Right lobe of liver (tissue), 6 donors: ENCODE measurements at regions not wholly inside any gene's neighbourhood (a gene's known extent, or its start where the extent isn't known, plus 50 kb on each side); places are given as distances from the start of the nearest gene placed in this dataset.

Source experiments
- ATAC-seq, 4 donors: fragments of 200-7000 bp; cut with Tn5 transposase; one replicate each; pipeline ENCODE4 v1.9.1; 2020; ENCODE audit warnings: mild to moderate bottlenecking in 4 of 4, moderate library complexity in 4 of 4
- DNase-seq, 3 donors: peaks; one replicate each; pipeline ENCODE4 v3.0.0-alpha.2; 2020
- H3K27ac ChIP-seq, 3 donors: fragments of 200-600 bp; one replicate each; pipeline ENCODE4 v1.8.0; 2022
- H3K27me3 ChIP-seq, 2 donors: fragments of 200-600 bp; one replicate each; pipeline ENCODE4 v1.8.0; 2022
- H3K36me3 ChIP-seq, 4 donors: fragments of 200-600 bp; sonication (generic) in 1 of 4; one replicate each; pipeline versions ENCODE4 v1.5.1 to v1.8.0; 2017 to 2022; ENCODE audit warnings: control low read depth in 1 of 4
- H3K4me1 ChIP-seq, 4 donors: fragments of 200-600 bp; sonication (generic) in 1 of 4; one replicate each; pipeline versions ENCODE4 v1.5.1 to v1.8.0; 2017 to 2022; ENCODE audit warnings: control low read depth in 1 of 4
- H3K4me3 ChIP-seq, 3 donors: fragments of 200-600 bp; one replicate each; pipeline ENCODE4 v1.8.0; 2022
- H3K9me3 ChIP-seq, 4 donors: fragments of 200-600 bp; sonication (generic) in 1 of 4; one replicate each; pipeline versions ENCODE4 v1.5.1 to v1.8.0; 2017 to 2022; ENCODE audit warnings: control low read depth in 1 of 4
- POLR2A ChIP-seq: fragments of 450-650 bp; IDR thresholded peaks from one replicate; pipeline ENCODE4 v1.6.1; 2017; ENCODE audit warnings: antibody characterized with exemption, mild to moderate bottlenecking
- WGBS: methylation state at CpG from one replicate; pipeline ENCODE4 v1.1.6; 2018; ENCODE audit warnings: low coverage, low lambda C conversion rate; ENCODE audit not compliant: insufficient coverage; ENCODE audit errors: missing lambda C conversion rate; 5-methylcytosine and 5-hydroxymethylcytosine counted together
- intact Hi-C, 2 donors: fragments of 100-400 bp; cut with DNase I; formaldehyde crosslinking; loops; one replicate each; pipeline versions ENCODE4 v1.11.2 to v1.14.1; 2022
- TF ChIP-seq, protein P1 (sequence below), 4 donors: fragments of 200-600 bp in 3 of 4; fragments of 450-650 bp in 1 of 4; IDR thresholded peaks; one replicate each; pipeline versions ENCODE4 v1.5.1 to v1.8.0; 2016 to 2022; ENCODE audit warnings: antibody characterized with exemption in 4 of 4, mild to moderate bottlenecking in 2 of 4
- donor health status: DM: no; HTN: yes; CAD: no.
- donor health status: DM: no; HTN: no; CAD: no.
- donor health status: DM: no; HTN: no; CAD: no.
- donor health status: DM: no; HTN: yes; CAD: no.
- donor health status: DM: no; HTN: yes; CAD: no.

DNA sequence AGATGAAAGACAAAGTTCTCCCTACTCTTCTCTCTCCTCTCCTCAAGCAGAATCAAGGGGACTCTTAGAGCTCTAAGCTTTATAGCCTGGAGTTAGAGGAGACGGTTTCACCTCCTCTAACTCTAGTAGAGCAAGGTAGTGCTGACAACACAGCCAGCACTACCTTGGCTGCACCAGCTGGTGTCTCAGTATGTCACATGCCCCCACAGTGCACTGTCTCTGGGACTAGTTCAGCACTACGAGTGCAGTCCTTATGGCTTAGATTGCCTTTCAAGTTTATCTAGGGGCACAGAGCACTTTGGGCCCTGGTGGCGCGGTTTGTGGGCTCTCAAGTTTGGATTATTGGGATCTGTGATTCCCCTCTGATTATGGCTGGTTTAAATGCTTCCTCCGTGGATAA lies 614.1 kb upstream of the NECTIN3 start:
- H3K36me3 ChIP-seq = no peaks in the 10 kb centered on the region
- no peak for DNase-seq
- ATAC-seq = no peak
- no peaks in the 10 kb centered on the region for H3K27me3 ChIP-seq
- H3K27ac ChIP-seq = no peak overlapping the region
- H3K9me3 ChIP-seq = no peaks in the 10 kb centered on the region
- no peak overlapping the region for H3K4me3 ChIP-seq
- H3K4me1 ChIP-seq = no peaks in the 10 kb centered on the region
- 67% methylated on average over 3 of the region's 5 CpGs for WGBS
- no peak for TF ChIP-seq POLR2A
- TF ChIP-seq, protein P1, sequence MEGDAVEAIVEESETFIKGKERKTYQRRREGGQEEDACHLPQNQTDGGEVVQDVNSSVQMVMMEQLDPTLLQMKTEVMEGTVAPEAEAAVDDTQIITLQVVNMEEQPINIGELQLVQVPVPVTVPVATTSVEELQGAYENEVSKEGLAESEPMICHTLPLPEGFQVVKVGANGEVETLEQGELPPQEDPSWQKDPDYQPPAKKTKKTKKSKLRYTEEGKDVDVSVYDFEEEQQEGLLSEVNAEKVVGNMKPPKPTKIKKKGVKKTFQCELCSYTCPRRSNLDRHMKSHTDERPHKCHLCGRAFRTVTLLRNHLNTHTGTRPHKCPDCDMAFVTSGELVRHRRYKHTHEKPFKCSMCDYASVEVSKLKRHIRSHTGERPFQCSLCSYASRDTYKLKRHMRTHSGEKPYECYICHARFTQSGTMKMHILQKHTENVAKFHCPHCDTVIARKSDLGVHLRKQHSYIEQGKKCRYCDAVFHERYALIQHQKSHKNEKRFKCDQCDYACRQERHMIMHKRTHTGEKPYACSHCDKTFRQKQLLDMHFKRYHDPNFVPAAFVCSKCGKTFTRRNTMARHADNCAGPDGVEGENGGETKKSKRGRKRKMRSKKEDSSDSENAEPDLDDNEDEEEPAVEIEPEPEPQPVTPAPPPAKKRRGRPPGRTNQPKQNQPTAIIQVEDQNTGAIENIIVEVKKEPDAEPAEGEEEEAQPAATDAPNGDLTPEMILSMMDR (IDR thresholded peaks at IDR 0.05) = no peak
- intact Hi-C loops = no loop called here

- DNase-seq (no peak), ATAC-seq (no peak)
- no peaks in the 10 kb centered on the region for H3K9me3 ChIP-seq
- no peak overlapping the region for H3K27ac ChIP-seq
- WGBS = 40% methylated on average over 2 of the region's 2 CpGs
- intact Hi-C loops = no loop called here
- TF ChIP-seq, protein P1 (IDR thresholded peaks at IDR 0.05) = no peak
- no peak for TF ChIP-seq POLR2A
- no peaks in the 10 kb centered on the region for H3K36me3 ChIP-seq
- no peak overlapping the region for H3K4me3 ChIP-seq
- no peaks in the 10 kb centered on the region for H3K4me1 ChIP-seq
- no peaks in the 10 kb centered on the region for H3K27me3 ChIP-seq
These were observed 612.6 kb upstream of the NECTIN3 start for GRCh38 chr3:110459021-110459420.

- no peak overlapping the region for H3K27ac ChIP-seq
- no peak for TF ChIP-seq POLR2A
- TF ChIP-seq, protein P1 (IDR thresholded peaks at IDR 0.05) = no peak
- H3K27me3 ChIP-seq = no peaks in the 10 kb centered on the region
- H3K4me3 ChIP-seq = no peak overlapping the region
- intact Hi-C loops = no loop called here
- ATAC-seq (no peak), DNase-seq (no peak)
- no peaks in the 10 kb centered on the region for H3K36me3 ChIP-seq
- H3K4me1 ChIP-seq = no peaks in the 10 kb centered on the region
- WGBS = 64% methylated on average over 3 of the region's 3 CpGs
- no peaks in the 10 kb centered on the region for H3K9me3 ChIP-seq
These were observed 601.3 kb upstream of the NECTIN3 start for GRCh38 chr3:110470310-110470709.

- H3K4me3 ChIP-seq = no peak overlapping the region
- no peak for ATAC-seq
- no peaks in the 10 kb centered on the region for H3K9me3 ChIP-seq
- no peaks in the 10 kb centered on the region for H3K27me3 ChIP-seq
- TF ChIP-seq, protein P1 (IDR thresholded peaks at IDR 0.05) = no peak
- TF ChIP-seq POLR2A = no peak
- no peaks in the 10 kb centered on the region for H3K36me3 ChIP-seq
- 51% methylated on average over 4 of the region's 4 CpGs for WGBS
- no peaks in the 10 kb centered on the region for H3K4me1 ChIP-seq
- H3K27ac ChIP-seq = no peak overlapping the region
- DNase-seq = no peak
- intact Hi-C loops = no loop called here
These were observed 598.2 kb upstream of the NECTIN3 start for GRCh38 chr3:110473405-110473804.

GRCh38 chr3:110474397-110474796 lies 597.2 kb upstream of the NECTIN3 start:
- DNase-seq (no peak), ATAC-seq (no peak)
- Histone ChIP-seq H3K36me3 (no peaks in the 10 kb centered on the region), H3K9me3 (no peaks in the 10 kb centered on the region), H3K4me1 (no peaks in the 10 kb centered on the region), H3K27me3 (no peaks in the 10 kb centered on the region), H3K4me3 (no peak overlapping the region), H3K27ac (no peak overlapping the region)
- TF ChIP-seq, protein P1 (IDR thresholded peaks at IDR 0.05) = no peak
- TF ChIP-seq POLR2A = no peak
- 59% methylated on average over 2 of the region's 2 CpGs for WGBS
- intact Hi-C loops = no loop called here
